ENCODE measurements at regions not wholly inside any gene's neighbourhood (a gene's known extent, or its start where the extent isn't known, plus 50 kb on each side); places are given as distances from the start of the nearest gene placed in this dataset.

DNA sequence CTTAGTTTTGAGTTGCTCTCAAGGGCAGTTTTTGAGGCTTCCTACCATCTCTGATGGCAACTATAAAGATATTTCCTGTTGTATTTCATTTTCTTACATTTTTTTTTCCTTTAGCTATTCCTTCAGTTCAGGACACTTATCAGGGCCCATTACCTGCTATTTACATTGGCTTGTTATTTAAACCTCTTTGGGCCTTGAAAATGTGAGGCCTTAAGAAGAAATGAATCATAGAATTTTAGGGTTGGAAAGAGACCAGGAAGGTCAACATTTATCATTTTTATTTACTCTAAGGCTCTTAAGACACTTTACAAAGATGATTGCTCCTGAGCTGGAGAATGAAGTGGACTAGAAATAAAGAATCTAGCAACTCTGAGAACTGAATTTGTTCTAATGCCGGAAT, 335.2 kb downstream of the DTWD2 start:
- no peaks in the 10 kb centered on the region for H3K36me3 Mint-ChIP-seq (ENCODE audit: low read depth)
- ATAC-seq (ENCODE audit: low read depth): no peak
- CTCF ChIA-PET: no interaction called here
- H3K9me3 Mint-ChIP-seq: peaks cover 18% of the 10 kb centered on the region
- H3K27me3 Mint-ChIP-seq: no peaks in the 10 kb centered on the region
- no peak overlapping the region for H3K27ac Mint-ChIP-seq
- DNase-seq: no peak
- POLR2A ChIA-PET: no interaction called here
- TF ChIP-seq, protein P1, sequence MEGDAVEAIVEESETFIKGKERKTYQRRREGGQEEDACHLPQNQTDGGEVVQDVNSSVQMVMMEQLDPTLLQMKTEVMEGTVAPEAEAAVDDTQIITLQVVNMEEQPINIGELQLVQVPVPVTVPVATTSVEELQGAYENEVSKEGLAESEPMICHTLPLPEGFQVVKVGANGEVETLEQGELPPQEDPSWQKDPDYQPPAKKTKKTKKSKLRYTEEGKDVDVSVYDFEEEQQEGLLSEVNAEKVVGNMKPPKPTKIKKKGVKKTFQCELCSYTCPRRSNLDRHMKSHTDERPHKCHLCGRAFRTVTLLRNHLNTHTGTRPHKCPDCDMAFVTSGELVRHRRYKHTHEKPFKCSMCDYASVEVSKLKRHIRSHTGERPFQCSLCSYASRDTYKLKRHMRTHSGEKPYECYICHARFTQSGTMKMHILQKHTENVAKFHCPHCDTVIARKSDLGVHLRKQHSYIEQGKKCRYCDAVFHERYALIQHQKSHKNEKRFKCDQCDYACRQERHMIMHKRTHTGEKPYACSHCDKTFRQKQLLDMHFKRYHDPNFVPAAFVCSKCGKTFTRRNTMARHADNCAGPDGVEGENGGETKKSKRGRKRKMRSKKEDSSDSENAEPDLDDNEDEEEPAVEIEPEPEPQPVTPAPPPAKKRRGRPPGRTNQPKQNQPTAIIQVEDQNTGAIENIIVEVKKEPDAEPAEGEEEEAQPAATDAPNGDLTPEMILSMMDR (IDR thresholded peaks at IDR 0.05): no peak
- intact Hi-C loops (cut with micrococcal nuclease): no loop called here
- H3K4me1 Mint-ChIP-seq: no peaks in the 10 kb centered on the region
- no peak overlapping the region for H3K4me3 Mint-ChIP-seq

DNA sequence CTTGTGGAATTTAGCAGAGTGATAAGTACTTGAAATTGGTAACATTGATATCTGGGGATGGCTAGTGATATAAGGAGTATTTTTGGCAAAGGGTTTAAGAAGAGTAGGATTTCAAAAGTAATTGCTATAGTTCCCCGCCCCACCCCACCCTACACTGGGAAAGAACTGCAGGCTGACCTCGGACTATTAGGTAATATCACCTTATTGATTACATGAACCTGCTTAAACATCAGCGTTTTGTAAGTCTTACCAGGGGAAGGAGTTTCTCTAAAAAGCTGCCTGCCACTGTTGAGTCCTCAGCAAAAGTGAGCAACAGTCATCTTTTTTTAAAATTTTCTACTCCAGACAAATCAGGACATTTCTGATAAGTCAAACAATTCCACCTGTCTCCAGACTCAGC, 337.3 kb downstream of the DTWD2 start:
- Mint-ChIP-seq H3K9me3 (no peaks in the 10 kb centered on the region), H3K27ac (no peak overlapping the region), H3K36me3 (ENCODE audit: low read depth) (no peaks in the 10 kb centered on the region), H3K4me3 (no peak overlapping the region), H3K27me3 (no peaks in the 10 kb centered on the region), H3K4me1 (no peaks in the 10 kb centered on the region)
- ChIA-PET POLR2A (no interaction called here), CTCF (no interaction called here)
- intact Hi-C loops (cut with micrococcal nuclease): no loop called here
- no peak for ATAC-seq (ENCODE audit: low read depth)
- TF ChIP-seq, protein P1 (IDR thresholded peaks at IDR 0.05): no peak
- no peak for DNase-seq

DNA sequence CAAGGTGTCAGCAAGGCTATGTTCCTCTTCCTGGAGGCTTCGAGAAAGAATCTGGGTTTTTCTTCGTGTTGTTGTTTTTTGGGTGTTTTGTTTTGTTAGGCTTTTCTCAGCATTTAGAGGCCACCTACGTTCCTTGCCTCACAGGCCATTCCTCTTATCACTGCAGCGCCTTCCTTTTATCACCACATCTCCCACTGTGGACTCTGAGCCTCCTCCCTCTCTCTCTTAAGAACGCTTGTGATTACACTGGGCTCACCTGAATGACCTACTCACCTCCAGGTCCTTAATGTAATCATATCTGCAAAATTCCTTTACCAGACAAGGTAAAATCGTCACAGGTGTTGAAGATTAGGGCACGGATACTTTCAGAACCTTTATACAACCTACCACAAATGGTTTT, 340.8 kb downstream of the DTWD2 start:
- Mint-ChIP-seq H3K9me3 (peaks cover 10% of the 10 kb centered on the region), H3K4me1 (no peaks in the 10 kb centered on the region), H3K4me3 (no peak overlapping the region), H3K36me3 (ENCODE audit: low read depth) (no peaks in the 10 kb centered on the region), H3K27me3 (no peaks in the 10 kb centered on the region), H3K27ac (no peak overlapping the region)
- intact Hi-C loops (cut with micrococcal nuclease): no loop called here
- ChIA-PET CTCF (no interaction called here), POLR2A (no interaction called here)
- TF ChIP-seq, protein P1 (IDR thresholded peaks at IDR 0.05): no peak
- ATAC-seq (ENCODE audit: low read depth): no peak
- DNase-seq: no peak

DNA sequence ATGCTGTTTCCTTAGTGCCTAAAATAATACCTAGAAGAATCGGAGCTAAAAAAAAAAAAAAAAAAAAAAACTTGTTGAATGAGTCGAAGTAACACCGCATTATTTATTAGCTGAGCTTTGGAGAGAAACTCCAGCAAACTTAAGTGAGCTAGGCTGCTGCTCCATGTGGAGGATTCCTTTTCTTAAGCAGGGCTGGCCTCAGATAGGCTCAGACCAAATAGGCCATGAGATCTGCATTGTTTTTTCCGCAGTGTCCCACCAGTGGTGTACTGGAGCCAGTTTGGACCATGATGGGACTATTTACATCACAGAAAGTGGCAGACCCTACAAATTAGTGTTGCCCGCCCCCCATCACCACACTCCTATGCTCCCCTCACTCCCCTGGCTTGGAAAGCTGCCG, 341.4 kb downstream of the DTWD2 start:
- Mint-ChIP-seq H3K27ac (no peak overlapping the region), H3K36me3 (ENCODE audit: low read depth) (no peaks in the 10 kb centered on the region), H3K27me3 (no peaks in the 10 kb centered on the region), H3K4me3 (no peak overlapping the region), H3K4me1 (no peaks in the 10 kb centered on the region), H3K9me3 (peaks cover 10% of the 10 kb centered on the region)
- DNase-seq: no peak
- POLR2A ChIA-PET: no interaction called here
- TF ChIP-seq, protein P1 (IDR thresholded peaks at IDR 0.05): no peak
- intact Hi-C loops (cut with micrococcal nuclease): no loop called here
- ATAC-seq (ENCODE audit: low read depth): no peak
- CTCF ChIA-PET: no interaction called here

DNA sequence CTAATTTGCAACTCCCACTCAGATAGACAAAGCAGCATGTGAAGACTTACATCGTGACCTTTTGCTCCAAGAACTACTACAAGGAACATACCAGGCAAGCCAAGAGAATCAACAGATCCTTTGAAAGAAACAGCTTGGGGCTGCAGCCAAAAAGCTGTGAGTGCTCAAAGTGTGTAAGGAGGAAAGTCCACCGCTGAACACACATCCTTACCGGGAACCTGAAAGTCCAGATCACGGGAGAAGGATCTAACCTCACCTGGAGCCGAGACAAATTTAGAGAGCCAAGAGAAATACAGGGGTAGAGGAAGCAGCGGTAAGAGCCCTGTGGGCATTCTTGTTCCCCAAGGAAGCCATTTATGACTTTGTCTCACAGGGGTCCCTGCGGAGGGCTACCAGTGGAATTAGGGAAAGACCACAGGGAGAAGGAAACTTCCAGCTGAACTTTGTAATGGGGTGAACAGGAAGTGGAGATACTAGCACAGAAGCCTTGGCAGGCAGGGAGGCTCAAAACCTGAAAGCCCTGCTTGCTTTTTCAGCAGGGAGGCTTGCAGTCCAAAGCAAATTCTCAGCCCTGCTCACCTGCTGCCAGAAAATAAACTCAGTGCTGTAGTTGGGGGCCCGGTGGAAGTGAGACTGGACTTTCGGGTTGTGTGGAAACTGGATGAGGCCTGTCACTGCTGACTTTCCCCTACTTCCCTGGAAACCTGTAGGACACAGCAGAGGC, 350.2 kb downstream of the DTWD2 start:
- Mint-ChIP-seq H3K27ac (no peak overlapping the region), H3K27me3 (peaks cover 3% of the 10 kb centered on the region), H3K4me3 (no peak overlapping the region), H3K4me1 (no peaks in the 10 kb centered on the region), H3K9me3 (peaks cover 28% of the 10 kb centered on the region), H3K36me3 (ENCODE audit: low read depth) (no peaks in the 10 kb centered on the region)
- POLR2A ChIA-PET: no interaction called here
- DNase-seq (no peak), ATAC-seq (ENCODE audit: low read depth) (no peak)
- intact Hi-C loops (cut with micrococcal nuclease): no loop called here
- TF ChIP-seq, protein P1 (IDR thresholded peaks at IDR 0.05): no peak
- CTCF ChIA-PET: no interaction called here

Data from activated B cell treated with CpG ODN at 0.5 μM for 24 hours (primary cell).